Lower leg skin (tissue), 3 donors: ENCODE measurements at regions not wholly inside any gene's neighbourhood (a gene's known extent, or its start where the extent isn't known, plus 50 kb on each side); places are given as distances from the start of the nearest gene placed in this dataset.

ENCODE experiments used
- CTCF ChIP-seq, 3 donors: fragments of 450-650 bp; IDR thresholded peaks; one replicate each; pipeline ENCODE4 v1.5.1; 2016; ENCODE audit warnings: antibody characterized with exemption in 3 of 3, mild to moderate bottlenecking in 3 of 3, moderate library complexity in 2 of 3
- POLR2A ChIP-seq, 2 donors: fragments of 450-650 bp; IDR thresholded peaks; one replicate each; pipeline ENCODE4 v1.6.1; 2016 to 2017; ENCODE audit warnings: antibody characterized with exemption in 2 of 2, mild to moderate bottlenecking in 1 of 2, moderate library complexity in 1 of 2

DNA sequence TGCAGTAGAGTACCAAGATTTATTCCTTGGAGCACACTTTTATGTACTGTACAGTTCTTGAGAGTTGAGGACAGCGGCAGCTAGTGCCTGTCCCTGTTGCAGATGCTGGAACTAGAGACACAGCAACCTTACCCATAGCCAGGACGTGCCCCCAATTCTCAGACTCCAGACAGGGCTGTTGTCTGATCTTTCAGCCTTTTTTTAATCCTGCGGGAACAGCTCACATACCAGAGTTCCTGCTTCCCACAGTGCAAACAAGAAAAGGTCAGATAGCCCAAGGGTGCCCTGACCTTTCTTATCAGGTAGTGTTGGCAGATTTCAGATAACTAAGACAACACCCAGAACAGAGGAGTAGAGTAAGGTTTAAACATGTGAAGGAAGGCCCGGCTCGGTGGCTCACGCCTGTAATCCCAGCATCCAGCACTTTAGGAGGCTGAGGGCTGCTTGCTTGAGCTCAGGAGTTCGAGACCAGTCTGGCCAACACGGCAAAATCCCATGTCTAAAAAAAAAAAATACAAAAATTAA, 78.5 kb downstream of the DOP1B start:
- TF ChIP-seq CTCF (IDR thresholded peaks at IDR 0.05) (no peak), POLR2A (IDR thresholded peaks at IDR 0.05) (no peak)
